ENCODE measurements at regions not wholly inside any gene's neighbourhood (a gene's known extent, or its start where the extent isn't known, plus 50 kb on each side); places are given as distances from the start of the nearest gene placed in this dataset.

DNA sequence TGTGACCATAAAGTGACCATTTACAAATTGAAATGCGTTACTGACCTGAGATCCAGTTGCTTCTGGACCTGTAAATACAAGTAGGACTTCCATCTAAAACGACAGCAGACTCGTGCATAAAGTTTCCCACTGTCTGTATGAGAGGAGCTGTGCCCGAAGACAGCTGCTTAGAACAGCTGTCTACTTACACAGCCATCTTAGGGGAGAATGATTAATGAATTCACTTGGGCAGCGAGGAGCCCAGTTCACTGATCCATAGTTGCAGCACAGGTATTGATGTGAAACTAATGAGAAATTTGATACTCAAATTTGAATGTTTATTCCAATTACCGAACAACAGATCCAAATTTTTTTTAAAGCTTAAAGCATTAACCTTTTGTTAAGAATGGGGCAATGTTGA, 748.1 kb downstream of the NR2F2 start:
- Mint-ChIP-seq H3K4me3 (peak overlapping the region; percentile 11), H3K27me3 (ENCODE audit: low read depth, poor library complexity) (peaks cover 7% of the 10 kb centered on the region), H3K36me3 (ENCODE audit: low read depth) (peaks cover 7% of the 10 kb centered on the region), H3K27ac (peak overlapping the region; percentile 68), H3K4me1 (peaks cover 57% of the 10 kb centered on the region), H3K9me3 (peaks cover 9% of the 10 kb centered on the region)
- TF ChIP-seq, protein P1, sequence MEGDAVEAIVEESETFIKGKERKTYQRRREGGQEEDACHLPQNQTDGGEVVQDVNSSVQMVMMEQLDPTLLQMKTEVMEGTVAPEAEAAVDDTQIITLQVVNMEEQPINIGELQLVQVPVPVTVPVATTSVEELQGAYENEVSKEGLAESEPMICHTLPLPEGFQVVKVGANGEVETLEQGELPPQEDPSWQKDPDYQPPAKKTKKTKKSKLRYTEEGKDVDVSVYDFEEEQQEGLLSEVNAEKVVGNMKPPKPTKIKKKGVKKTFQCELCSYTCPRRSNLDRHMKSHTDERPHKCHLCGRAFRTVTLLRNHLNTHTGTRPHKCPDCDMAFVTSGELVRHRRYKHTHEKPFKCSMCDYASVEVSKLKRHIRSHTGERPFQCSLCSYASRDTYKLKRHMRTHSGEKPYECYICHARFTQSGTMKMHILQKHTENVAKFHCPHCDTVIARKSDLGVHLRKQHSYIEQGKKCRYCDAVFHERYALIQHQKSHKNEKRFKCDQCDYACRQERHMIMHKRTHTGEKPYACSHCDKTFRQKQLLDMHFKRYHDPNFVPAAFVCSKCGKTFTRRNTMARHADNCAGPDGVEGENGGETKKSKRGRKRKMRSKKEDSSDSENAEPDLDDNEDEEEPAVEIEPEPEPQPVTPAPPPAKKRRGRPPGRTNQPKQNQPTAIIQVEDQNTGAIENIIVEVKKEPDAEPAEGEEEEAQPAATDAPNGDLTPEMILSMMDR (IDR thresholded peaks at IDR 0.05): no peak
- no peak for DNase-seq

DNA sequence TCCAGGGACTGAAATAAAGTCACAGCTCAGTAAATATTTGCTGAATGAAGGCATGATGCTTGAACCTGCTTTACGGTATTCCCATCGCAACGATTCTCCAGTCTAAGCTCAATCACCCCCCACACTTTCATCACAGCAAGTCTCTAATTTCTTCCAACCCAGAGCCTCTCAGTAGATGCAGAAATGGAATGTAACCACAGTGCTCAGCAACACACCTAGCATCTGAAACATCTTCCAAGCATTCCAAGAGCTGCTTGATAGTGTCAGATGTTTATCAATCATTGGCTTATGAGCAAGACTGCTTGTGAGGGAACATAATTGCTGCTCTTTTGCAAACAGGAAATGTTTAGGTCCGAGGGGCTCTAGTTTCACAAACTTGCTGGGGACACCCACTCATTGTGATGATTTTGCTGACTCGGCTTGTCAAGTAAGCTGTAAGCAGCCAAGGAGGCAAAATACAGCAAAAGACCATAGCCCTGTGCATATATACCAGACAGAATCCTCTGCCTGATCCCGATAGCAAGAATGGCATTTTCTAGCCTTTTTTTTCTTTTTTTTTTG, 751.2 kb downstream of the NR2F2 start:
- Mint-ChIP-seq H3K4me3 (no peak overlapping the region), H3K4me1 (peaks cover 88% of the 10 kb centered on the region), H3K9me3 (no peaks in the 10 kb centered on the region), H3K27ac (no peak overlapping the region), H3K36me3 (ENCODE audit: low read depth) (no peaks in the 10 kb centered on the region), H3K27me3 (ENCODE audit: low read depth, poor library complexity) (peaks cover 16% of the 10 kb centered on the region)
- DNase-seq: no peak
- TF ChIP-seq, protein P1 (IDR thresholded peaks at IDR 0.05): no peak

DNA sequence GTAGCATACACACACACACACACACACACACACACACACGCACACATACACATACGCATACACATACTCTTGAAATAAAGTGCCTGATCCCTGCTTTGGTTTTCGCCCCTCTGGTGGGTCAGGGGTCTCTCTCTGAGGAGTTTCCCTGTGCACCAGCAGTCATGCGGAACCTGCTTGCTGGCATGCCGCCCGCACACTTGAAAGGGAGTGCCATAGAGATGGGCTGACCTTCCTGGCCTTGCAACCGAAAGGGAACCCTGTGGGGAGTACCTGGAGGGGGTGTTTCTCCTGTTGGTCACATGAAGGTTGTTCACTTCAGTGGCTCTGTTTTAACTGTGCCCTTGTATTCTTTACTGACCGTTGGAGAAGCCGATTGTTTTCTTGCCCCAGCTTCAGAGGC, 752.3 kb downstream of the NR2F2 start:
- Mint-ChIP-seq H3K9me3 (no peaks in the 10 kb centered on the region), H3K4me1 (peaks cover 85% of the 10 kb centered on the region), H3K36me3 (ENCODE audit: low read depth) (no peaks in the 10 kb centered on the region)

DNA sequence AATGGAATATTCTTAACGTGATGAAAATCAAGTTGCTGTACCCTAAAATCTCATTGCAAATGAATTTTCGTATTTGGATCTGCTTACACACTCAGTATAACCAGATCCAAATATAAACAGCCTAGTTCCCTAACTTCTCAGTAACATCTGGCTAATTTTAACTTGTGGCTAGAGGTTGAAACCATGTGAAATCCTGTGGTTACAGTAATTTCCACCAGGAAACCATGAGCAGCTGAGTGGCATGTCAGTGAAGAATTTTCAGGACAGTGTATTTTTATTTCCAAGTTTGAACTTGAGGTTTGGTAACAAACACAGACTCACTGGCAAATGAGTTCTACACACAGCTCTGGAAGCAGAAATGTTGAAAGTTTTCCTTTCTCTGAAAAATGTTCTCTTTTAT, 754.1 kb downstream of the NR2F2 start:
- peaks cover 10% of the 10 kb centered on the region for H3K27me3 Mint-ChIP-seq (ENCODE audit: low read depth, poor library complexity)
- DNase-seq: no peak

More for the DNA sequence above, 752.3 kb downstream of the NR2F2 start:
- peak overlapping the region; percentile 53 for H3K4me3 Mint-ChIP-seq
- peak; percentile 62 for DNase-seq
- TF ChIP-seq, protein P1 (IDR thresholded peaks at IDR 0.05): no peak
- peaks cover 11% of the 10 kb centered on the region for H3K27me3 Mint-ChIP-seq (ENCODE audit: low read depth, poor library complexity)
- H3K27ac Mint-ChIP-seq: peak overlapping the region; percentile 86

DNA sequence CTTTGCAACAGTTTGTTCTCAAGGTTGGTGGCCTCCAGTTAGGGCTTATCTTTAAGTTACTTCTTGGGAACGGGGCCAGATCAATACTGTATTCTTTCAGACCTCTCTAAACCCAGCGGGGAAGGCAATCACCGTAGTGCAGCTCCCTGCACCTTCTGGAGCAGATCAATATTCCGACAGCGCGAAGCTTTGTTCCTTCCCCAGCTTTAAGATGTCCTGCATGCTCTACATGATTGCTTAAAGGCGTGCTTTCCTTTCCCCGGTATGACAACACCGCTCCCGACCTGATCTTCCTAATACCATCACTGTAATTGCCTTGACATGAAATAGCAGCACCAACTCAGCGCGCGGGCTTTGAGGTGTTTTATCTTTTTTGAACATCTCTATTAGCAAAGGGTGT, 755.2 kb downstream of the NR2F2 start:
- Mint-ChIP-seq H3K36me3 (ENCODE audit: low read depth) (no peaks in the 10 kb centered on the region), H3K4me3 (no peak overlapping the region), H3K27me3 (ENCODE audit: low read depth, poor library complexity) (peaks cover 13% of the 10 kb centered on the region), H3K27ac (peak overlapping the region; percentile 77), H3K9me3 (no peaks in the 10 kb centered on the region), H3K4me1 (peaks cover 63% of the 10 kb centered on the region)
- DNase-seq: no peak
- TF ChIP-seq, protein P1 (IDR thresholded peaks at IDR 0.05): no peak

More for the DNA sequence above, 754.1 kb downstream of the NR2F2 start:
- no peaks in the 10 kb centered on the region for H3K9me3 Mint-ChIP-seq
- TF ChIP-seq, protein P1 (IDR thresholded peaks at IDR 0.05): no peak
- H3K36me3 Mint-ChIP-seq (ENCODE audit: low read depth): no peaks in the 10 kb centered on the region
- peaks cover 70% of the 10 kb centered on the region for H3K4me1 Mint-ChIP-seq
- no peak overlapping the region for H3K27ac Mint-ChIP-seq
- H3K4me3 Mint-ChIP-seq: no peak overlapping the region
